Heart left ventricle (tissue), 16 donors: ENCODE measurements at regions not wholly inside any gene's neighbourhood (a gene's known extent, or its start where the extent isn't known, plus 50 kb on each side); places are given as distances from the start of the nearest gene placed in this dataset.
"Not testable (repeated sequence)": the region's sequence is repeated elsewhere in the genome, so short reads cannot be mapped to it uniquely, and the experiment has no call there.

ENCODE experiments used
- ATAC-seq, 4 donors: fragments of 200-7000 bp; cut with Tn5 transposase; one replicate each; pipeline ENCODE4 v1.9.1; 2020 to 2022; ENCODE audit warnings: moderate library complexity in 4 of 4, mild to moderate bottlenecking in 3 of 4, moderate number of reproducible peaks in 1 of 4
- DNase-seq, 5 donors: peaks; one replicate each; pipeline ENCODE4 v3.0.0-alpha.2; 2020
- H3K27ac ChIP-seq, 12 donors: fragments of 200-600 bp; sonication (generic) in 4 of 12; one replicate each; pipeline versions ENCODE4 v1.5.0 to v1.8.0; 2016 to 2022; ENCODE audit warnings: mild to moderate bottlenecking in 2 of 12
- H3K27me3 ChIP-seq, 9 donors: fragments of 200-600 bp; sonication (generic) in 2 of 9; one replicate each; pipeline versions ENCODE4 v1.5.1 to v1.8.0; 2016 to 2022; ENCODE audit warnings: mild to moderate bottlenecking in 3 of 9
- H3K36me3 ChIP-seq, 9 donors: fragments of 200-600 bp; sonication (generic) in 2 of 9; one replicate each; pipeline versions ENCODE4 v1.5.0 to v1.8.0; 2018 to 2022; ENCODE audit warnings: mild to moderate bottlenecking in 2 of 9
- H3K4me1 ChIP-seq, 12 donors: fragments of 200-600 bp; sonication (generic) in 4 of 12; one replicate each; pipeline versions ENCODE4 v1.5.0 to v1.8.0; 2016 to 2022; ENCODE audit warnings: mild to moderate bottlenecking in 3 of 12
- H3K4me3 ChIP-seq, 12 donors: fragments of 200-600 bp; sonication (generic) in 4 of 12; one replicate each; pipeline versions ENCODE4 v1.5.0 to v1.8.0; 2017 to 2022; ENCODE audit warnings: mild to moderate bottlenecking in 9 of 12, moderate library complexity in 4 of 12
- H3K9me3 ChIP-seq, 12 donors: fragments of 200-600 bp; sonication (generic) in 4 of 12; one replicate each; pipeline versions ENCODE4 v1.5.0 to v1.8.0; 2016 to 2022; ENCODE audit warnings: mild to moderate bottlenecking in 1 of 12
- POLR2A ChIP-seq, 2 donors: fragments of 450-650 bp; IDR thresholded peaks; one replicate each; pipeline ENCODE4 v1.6.1; 2017; ENCODE audit warnings: antibody characterized with exemption in 2 of 2, mild to moderate bottlenecking in 2 of 2, moderate library complexity in 2 of 2
- WGBS, 4 donors: extraction: QIAGEN DNeasy Blood & Tissue Kit in 2 of 4; methylation state at CpG; one replicate each; pipeline versions ENCODE4 v1.1.5 to v1.1.7; 2013 to 2018; 5-methylcytosine and 5-hydroxymethylcytosine counted together
- intact Hi-C, 10 donors: fragments of 100-400 bp; cut with DNase I; formaldehyde crosslinking; loops; one replicate each; pipeline versions ENCODE4 v1.11.1 to v1.14.2; 2022
- TF ChIP-seq, protein P1 (sequence below), 12 donors: fragments of 200-600 bp; sonication (generic) in 4 of 12; IDR thresholded peaks; one replicate each; pipeline versions ENCODE4 v1.5.0 to v1.8.0; 2018 to 2022; ENCODE audit warnings: antibody characterized with exemption in 12 of 12, mild to moderate bottlenecking in 5 of 12
- donor health status: ischemic (EF 13 %, LVEDD 7.1; RV severe dilation, severe dysfunction).
- donor health status: healthy with polysubstance abuse.
- donor health status: DM: no; HTN: yes; CAD: no.
- donor health status: DM: no; HTN: no; CAD: no.
- donor health status: ischemic (EF 25% LVEDD 6.9; RV normal size, moderate dysfunction).
- donor health status: ischemic (EF 25% LVEDD 5.7; RV mildly dilated, moderate dysfunction).
- donor health status: healthy.
- donor health status: DM: yes; HTN: yes; CAD: no.
- donor health status: ischemic (EF 35%, LVEDD 5.7; RV mildly dilated, moderate dysfunction).
- donor health status: nonischemic (EF 11% LVEDD 7.7; RV severe dilation, severe dysfunction).
- donor health status: DM: yes; HTN: yes; CAD: no.
- donor health status: PGD.
- donor health status: ischemic (EF 29% LVEDD 5.4; RV normal size, mild dysfunction).
- donor health status: nonischemic (EF 23%, LVEDD 6.1; RV moderate dilation, normal function).

DNA sequence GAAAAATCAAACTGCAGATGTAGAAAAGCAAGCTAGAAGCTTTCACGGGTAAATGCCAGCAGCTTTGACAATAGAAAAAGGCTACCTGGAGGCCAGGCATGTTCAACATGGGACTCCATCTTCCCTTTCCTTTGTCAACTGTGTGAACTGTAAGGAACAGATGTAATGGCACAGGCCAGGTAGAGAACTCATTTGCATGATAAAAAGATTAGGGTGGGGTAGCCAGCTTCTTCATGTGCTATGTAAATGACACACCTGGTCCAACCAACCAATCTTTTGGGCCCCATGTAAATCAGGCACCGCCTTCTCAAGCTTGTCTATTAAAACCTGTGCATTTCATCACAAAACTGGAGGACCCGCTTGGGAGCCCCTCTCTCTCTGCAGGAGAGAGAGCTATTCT, 686.5 kb upstream of the GOLIM4 start:
- Histone ChIP-seq H3K9me3 (peaks cover 0 to 31% (median 4%) of the 10 kb centered on the region in 12 donors), H3K36me3 (no peaks in the 10 kb centered on the region), H3K4me1 (no peaks in the 10 kb centered on the region), H3K27ac (no peak overlapping the region), H3K4me3 (no peak overlapping the region), H3K27me3 (no peaks in the 10 kb centered on the region)
- 91 to 97% (median 93%) methylated on average over 3 of the region's 3 CpGs for WGBS, 4 donors
- TF ChIP-seq POLR2A (IDR thresholded peaks at IDR 0.05) = no peak
- TF ChIP-seq, protein P1, sequence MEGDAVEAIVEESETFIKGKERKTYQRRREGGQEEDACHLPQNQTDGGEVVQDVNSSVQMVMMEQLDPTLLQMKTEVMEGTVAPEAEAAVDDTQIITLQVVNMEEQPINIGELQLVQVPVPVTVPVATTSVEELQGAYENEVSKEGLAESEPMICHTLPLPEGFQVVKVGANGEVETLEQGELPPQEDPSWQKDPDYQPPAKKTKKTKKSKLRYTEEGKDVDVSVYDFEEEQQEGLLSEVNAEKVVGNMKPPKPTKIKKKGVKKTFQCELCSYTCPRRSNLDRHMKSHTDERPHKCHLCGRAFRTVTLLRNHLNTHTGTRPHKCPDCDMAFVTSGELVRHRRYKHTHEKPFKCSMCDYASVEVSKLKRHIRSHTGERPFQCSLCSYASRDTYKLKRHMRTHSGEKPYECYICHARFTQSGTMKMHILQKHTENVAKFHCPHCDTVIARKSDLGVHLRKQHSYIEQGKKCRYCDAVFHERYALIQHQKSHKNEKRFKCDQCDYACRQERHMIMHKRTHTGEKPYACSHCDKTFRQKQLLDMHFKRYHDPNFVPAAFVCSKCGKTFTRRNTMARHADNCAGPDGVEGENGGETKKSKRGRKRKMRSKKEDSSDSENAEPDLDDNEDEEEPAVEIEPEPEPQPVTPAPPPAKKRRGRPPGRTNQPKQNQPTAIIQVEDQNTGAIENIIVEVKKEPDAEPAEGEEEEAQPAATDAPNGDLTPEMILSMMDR (IDR thresholded peaks at IDR 0.05) = no peak
- intact Hi-C loops = no loop called here
- no peak for ATAC-seq
- no peak for DNase-seq

DNA sequence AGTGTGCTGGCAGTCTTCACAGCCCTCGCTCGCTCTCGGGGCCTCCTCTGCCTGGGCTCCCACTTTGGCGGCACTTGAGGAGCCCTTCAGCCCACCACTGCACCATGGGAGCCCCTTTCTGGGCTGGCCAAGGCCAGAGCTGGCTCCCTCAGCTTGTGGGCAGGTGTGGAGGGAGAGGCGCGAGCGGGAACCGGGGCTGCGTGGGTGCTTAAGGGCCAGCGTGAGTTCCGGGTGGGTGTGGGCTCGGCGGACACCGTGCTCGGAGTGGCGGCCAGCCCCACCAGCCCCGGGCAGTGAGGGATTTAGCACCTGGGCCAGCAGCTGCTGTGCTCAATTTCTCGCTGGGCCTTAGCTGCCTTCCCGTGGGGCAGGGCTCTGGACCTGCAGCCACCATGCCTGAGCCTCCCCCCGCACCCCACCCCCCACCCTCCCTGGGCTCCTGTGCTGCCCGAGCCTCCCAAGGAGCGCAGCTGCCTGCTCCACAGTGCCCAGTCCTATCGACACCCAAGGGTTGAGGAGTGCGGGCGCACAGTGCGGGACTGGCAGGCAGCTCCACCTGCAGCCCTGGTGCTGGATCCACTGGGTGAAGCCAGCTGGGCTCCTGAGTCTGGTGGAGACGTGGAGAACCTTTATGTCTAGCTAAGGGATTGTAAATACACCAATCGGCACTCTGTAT, 684.4 kb upstream of the GOLIM4 start:
- intact Hi-C loops, H3K36me3 ChIP-seq, H3K4me3 ChIP-seq, H3K27me3 ChIP-seq, ATAC-seq, H3K4me1 ChIP-seq, H3K27ac ChIP-seq: not testable (repeated sequence)
- WGBS, 4 donors = 90 to 97% (median 94%) methylated on average over 5 to 28 of the region's 28 CpGs
- DNase-seq = peak in 1 of 5 donors; percentile 64
- H3K9me3 ChIP-seq = peaks cover 0 to 18% (median 0%) of the 10 kb centered on the region in 12 donors

DNA sequence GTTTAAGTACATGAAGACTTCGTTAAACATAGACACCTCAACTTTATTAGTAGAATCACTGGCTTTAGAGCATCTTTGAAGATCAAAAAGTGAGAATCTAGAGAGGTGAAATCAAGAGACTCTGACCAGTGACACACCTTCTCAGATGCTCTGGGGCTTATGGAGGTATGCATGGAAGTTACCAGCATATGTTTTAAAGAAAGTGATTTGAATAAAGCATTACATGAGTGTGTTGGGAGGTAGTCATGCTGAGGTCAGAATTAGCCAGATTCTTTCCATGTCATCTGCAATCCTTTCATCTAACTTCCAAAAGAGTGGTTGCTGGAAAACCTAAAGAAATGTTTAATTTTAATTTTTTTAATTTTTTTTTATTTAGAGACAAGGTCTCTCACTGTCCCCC, 658.0 kb upstream of the GOLIM4 start:
- Histone ChIP-seq H3K4me3 (no peak overlapping the region), H3K27ac (no peak overlapping the region), H3K27me3 (no peaks in the 10 kb centered on the region), H3K9me3 (no peaks in the 10 kb centered on the region), H3K4me1 (no peaks in the 10 kb centered on the region), H3K36me3 (no peaks in the 10 kb centered on the region)
- TF ChIP-seq POLR2A (IDR thresholded peaks at IDR 0.05) = no peak
- TF ChIP-seq, protein P1 (IDR thresholded peaks at IDR 0.05) = no peak
- DNase-seq (no peak), ATAC-seq (no peak)
- intact Hi-C loops = no loop called here
- 74 to 95% (median 86%) methylated on average over 1 of the region's 1 CpG for WGBS, 4 donors

DNA sequence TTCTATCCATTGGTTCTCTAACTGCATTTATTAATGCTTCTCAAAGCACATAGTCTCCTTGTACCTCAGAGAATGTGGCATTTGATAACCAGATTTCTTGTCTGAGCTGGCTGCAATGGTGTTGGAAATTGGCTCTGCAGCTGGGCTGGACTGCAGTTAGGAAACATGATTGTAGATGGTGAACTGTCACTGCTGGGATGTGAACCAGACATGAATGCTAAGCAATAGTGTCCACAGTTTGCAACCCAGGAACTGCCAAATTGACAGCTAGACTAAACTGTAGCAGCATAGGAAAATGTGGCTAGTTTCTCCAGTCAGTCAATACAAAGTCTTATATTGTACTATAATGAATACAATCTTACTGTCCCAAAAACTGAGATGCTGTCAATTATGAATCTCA, 656.6 kb upstream of the GOLIM4 start:
- TF ChIP-seq, protein P1 (IDR thresholded peaks at IDR 0.05) = no peak
- TF ChIP-seq POLR2A (IDR thresholded peaks at IDR 0.05) = no peak
- Histone ChIP-seq H3K4me3 (no peak overlapping the region), H3K4me1 (no peaks in the 10 kb centered on the region), H3K27ac (no peak overlapping the region), H3K9me3 (no peaks in the 10 kb centered on the region), H3K27me3 (no peaks in the 10 kb centered on the region), H3K36me3 (no peaks in the 10 kb centered on the region)
- intact Hi-C loops = no loop called here
- ATAC-seq = no peak
- no peak for DNase-seq

DNA sequence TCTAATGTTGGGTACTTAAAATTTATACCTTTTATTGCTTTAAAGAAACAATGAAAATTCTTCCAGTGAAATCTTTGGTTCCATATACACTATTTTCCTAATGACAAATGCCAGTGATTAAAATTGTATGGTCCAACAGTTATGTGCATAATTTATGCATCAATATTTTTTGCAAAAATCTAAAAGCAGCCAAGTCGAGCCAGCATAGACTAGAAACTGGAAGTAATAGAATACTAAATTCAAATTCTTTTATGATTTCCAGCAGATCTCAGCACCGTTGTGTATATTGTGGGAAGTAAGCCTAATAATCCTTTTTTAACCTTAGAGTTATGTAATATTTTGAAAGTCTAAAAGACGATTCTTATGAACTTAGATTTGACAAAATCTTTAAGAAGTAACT, 652.0 kb upstream of the GOLIM4 start:
- H3K4me1 ChIP-seq = no peaks in the 10 kb centered on the region
- no peak for TF ChIP-seq POLR2A (IDR thresholded peaks at IDR 0.05)
- TF ChIP-seq, protein P1 (IDR thresholded peaks at IDR 0.05) = no peak
- no peak for ATAC-seq
- H3K36me3 ChIP-seq = no peaks in the 10 kb centered on the region
- no peak overlapping the region for H3K4me3 ChIP-seq
- intact Hi-C loops = no loop called here
- no peaks in the 10 kb centered on the region for H3K9me3 ChIP-seq
- H3K27ac ChIP-seq = no peak overlapping the region
- no peaks in the 10 kb centered on the region for H3K27me3 ChIP-seq
- WGBS, 4 donors = 87 to 91% (median 89%) methylated on average over 3 of the region's 3 CpGs
- DNase-seq = no peak
